GM19467 (cell line): ENCODE measurements at regions not wholly inside any gene's neighbourhood (a gene's known extent, or its start where the extent isn't known, plus 50 kb on each side); places are given as distances from the start of the nearest gene placed in this dataset.
"Not testable (repeated sequence)": the region's sequence is repeated elsewhere in the genome, so short reads cannot be mapped to it uniquely, and the experiment has no call there.

ENCODE experiments used
- ATAC-seq: cut with Tn5 transposase; IDR thresholded peaks from one replicate; pipeline ENCODE4 v1.9.1; 2021; ENCODE audit warnings: mild to moderate bottlenecking, moderate library complexity; ENCODE audit not compliant: unreplicated experiment

DNA sequence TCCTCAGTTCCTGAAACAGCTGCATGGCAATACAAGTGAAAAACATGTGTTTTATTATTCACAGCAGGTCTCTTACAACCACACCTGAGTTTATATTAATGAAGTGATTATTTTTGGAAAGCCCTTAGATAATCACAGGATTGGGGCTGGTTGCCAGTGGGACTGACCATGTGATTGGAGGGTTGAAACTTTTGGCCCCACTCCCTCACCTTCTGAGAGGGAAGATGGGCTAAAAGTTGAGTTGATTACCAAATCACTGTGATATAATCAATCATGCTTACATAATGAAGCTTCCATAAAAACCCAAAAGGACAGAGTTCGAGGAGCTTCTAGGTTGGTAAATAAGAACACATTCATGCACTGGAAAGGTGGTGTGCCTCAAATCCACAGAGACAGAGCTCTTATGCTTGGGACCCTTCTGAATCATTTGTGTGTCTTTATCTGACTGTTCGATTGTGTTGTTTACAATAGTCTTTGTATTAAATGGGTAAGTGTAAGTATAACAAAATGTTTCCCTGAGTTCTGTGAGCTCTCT, 393.9 kb downstream of the RPS24 start:
- no peak for ATAC-seq

DNA sequence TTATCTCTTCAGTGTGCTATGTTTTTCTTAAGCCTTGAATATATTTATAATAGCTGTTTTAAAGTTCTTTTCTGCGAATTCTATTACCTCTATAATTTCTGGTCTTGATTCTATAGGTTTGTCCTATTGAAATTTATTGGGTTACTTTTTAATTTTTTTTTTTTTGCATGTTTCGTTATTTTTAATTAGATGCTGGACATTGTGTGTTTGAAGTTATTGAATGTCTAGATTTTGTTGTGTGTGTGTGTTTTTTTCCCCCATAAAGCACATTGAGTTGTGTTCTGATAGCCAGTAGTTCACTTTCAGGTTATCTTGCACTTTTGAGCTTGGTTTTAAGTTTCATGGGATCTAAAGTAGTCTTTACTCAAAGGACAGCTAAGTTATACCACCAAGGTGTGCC, 394.9 kb downstream of the RPS24 start:
- no peak for ATAC-seq

DNA sequence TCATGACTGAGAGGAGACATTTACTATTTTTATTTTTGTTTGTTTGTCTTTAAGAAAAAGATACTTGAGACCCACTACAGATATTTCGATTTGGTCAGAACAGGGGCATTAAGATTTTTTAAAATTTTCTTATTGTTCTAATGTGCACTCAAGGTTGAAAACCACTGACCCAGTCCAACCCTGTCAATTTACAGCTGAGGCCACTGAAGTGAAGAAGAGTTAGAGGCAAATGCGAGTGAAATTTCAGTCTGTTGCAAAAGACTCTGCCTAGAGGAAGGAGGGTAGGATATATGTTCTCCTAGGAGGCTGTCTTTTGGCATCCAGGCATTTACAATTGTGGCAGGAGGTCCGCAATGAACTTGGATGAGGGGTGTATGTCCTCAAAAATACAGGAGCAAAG, 396.3 kb downstream of the RPS24 start:
- ATAC-seq, result no peak

DNA sequence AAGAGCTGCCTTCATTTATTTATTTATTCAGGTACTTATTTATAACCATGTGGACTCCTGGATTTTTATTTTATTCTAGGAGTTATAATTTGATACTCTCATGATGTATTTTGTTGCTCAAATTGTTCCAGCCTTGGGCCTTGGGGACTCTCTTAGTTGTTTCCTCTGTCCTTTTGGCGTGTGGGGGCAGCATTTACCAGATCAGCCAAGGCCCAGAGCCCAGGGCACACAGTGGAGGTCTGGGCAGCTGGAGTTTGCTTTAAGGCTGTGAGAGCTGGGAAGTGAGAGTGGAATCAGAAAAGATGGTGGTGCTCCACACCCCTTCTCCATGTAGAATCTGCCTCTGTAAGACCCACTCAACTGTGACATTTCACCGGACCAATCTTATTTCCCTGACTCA, 398.9 kb downstream of the RPS24 start:
- no peak for ATAC-seq

DNA sequence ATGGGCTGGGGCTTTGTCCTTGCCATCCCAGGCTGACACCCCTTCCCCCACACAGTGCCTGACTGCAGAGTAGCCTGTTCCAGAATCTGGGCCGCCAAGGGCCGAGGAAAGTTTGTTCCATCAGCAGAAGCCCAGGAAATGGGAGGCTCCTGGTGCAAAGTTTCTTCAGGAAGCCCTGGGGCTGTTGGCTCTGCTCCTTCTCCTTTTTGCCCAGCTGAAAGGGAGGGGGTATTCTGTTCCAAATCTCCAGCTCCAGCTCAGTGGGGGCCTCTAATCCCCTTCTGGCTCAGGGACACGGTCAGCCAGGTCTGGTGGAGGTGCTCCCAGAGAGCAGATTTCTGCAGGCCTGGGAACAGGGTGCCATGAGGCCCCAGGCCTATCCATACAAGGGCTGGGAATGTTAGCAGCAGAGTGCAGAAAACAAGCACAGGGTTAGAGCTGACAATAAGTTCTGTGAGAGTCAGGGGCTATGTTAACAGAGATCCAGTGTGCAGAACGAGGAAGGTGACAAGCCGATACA, 399.5 kb downstream of the RPS24 start:
- no peak for ATAC-seq

DNA sequence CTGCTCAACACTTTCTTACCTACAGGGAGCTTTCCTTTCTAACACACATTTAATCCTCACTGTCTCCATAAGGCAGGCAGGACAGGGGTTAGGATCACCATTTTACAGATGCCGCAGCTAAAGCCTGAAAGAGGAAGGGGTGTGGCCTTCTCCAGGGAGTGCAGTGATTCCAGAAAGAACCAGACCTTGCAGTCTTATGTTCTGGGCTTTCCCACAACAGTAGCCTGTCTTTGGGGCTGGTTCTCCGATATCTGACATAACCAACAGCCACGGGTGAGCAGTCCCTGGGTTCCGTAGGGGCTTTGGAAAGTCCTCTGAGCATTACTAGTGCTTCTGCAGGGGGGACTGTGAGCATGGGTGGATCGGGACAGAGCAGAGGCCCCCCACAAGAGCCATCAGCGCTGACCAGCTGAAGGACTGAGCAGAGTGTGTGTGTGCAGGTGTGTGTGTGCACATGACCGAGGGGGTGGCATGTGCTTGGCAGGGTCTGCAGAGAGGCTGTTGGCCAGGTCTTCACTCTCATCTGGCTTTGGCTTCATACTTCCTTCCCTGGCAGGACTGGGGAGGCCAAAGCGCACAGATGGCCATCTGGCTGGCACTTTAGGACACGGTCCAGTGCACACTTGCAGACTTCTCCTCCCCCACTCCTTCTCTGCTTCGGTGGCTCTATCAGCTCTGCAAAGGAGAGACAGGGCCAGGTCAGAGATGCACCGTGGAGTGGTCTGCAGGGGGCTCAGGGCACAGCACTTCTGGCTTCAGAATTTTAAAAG, 400.3 kb downstream of the RPS24 start:
- no peak for ATAC-seq

DNA sequence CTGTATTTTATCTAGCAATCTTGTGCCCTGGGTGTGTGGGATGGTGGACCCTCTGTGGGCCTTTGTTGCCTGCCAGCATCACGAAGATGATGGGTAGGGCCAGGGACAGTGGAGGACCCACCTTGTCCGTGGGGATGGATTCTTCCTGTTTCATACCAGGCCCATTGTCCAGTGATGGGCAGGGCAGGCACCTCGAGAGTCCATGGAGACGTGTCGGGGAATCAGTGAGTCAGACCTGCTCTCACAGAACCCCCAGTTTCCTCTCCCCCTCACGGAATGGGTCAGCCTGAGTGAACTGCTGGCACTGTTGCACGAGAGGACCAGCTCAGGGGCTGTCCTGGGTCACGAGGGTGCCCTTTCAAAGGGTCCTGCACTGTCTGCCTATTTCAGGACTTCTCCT, 401.2 kb downstream of the RPS24 start:
- ATAC-seq, result no peak

DNA sequence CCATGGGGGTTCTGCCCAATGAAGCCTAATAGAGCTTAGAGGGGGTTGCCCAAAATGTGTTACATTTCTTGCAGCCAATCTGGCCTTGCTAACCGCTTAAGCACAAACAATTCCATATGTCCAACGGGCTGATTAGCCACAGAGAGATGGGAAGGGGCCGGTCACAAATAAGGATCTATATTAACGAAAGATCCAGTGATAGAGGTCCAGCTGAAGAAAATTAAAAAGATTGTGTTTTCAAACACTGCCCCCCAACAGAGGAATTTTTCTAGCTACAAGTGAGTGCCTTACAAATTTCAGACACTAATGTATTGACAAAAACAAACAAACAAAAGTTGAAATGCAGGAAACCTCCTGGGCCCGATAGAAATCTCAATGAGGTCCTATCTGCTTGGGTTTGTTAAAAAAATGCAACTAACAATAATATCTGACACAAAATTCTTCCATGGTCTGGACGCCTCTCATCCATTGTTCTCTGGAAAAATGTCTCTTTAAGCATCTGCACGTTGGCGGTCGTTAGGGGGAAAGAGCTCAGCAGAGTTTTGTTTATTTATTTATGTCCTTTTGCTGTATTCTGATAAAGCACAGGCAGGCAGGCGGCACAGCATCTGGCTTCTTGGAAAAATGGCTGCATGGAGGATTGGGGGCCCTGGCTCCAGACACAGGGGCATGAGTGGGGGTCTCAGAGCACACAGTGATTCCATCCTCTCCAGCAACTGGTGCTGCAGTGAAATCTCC, 402.0 kb downstream of the RPS24 start:
- ATAC-seq, result no peak

DNA sequence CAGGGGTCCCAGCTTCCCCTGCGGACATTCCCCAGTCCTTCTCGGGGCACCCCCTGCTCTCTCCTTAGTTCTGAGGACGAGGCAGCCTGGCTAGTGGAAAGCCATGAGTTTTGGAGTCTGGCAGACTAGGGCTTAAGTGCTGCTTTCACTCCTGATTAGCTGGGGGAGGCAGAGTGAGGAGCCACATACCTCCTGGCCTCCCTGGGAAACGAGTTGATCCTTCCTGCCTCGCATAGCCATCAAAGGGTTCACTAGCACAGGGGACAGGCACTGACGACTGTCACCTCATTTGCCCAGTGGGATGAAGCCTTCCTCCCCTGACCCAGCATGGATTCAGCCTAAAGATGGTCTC, 402.5 kb downstream of the RPS24 start:
- ATAC-seq, result no peak

DNA sequence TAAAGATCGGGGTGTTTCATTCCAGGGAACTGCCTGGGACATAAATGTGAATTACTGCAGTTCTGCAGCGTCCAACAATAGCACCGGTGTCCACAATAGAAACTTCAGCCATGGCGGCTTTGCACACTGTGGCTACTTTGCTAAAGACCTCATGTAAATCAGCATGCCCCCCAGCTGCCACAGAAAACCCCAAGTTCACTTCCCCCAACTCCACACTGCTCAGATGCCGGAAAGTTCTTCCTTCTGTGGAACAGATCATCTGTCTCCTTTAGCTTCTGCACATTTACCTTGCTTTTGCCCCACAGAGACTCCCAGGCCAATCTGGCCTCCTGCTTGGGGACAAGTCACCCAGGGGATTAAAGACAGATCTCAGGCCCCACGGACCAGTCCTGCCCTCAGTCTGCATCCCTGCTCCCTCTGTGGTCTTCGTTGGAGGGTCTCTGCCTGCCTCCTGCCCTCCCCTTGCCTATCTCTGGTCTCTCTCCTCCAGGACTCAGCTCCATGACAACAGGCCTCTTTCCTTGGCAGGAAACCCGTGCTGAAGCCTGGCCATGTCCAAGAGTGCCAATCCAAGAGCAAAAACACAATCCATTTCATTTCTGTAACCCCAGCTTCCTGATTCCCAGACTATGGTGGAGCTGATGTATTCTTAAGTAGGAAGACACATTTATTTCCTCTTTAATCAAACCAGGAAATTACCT, 403.2 kb downstream of the RPS24 start:
- ATAC-seq, result no peak

DNA sequence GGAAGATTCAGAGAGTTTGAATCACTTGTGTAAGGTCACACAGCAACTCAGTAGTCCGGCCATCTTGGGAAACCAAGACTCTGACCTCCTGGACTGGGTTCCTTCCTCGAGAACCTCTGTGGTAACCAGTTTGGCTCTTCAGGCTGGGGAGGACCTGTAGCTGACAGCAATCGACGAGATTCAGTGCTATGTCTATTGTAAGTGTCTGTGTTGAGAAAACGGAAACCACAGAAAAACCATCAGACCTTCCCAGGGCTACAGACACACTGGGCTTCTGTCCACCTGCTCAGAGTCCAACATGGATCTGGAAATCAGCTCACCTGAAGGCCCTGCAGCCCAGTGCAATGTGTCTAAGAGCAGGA, 403.7 kb downstream of the RPS24 start:
- ATAC-seq, result no peak

DNA sequence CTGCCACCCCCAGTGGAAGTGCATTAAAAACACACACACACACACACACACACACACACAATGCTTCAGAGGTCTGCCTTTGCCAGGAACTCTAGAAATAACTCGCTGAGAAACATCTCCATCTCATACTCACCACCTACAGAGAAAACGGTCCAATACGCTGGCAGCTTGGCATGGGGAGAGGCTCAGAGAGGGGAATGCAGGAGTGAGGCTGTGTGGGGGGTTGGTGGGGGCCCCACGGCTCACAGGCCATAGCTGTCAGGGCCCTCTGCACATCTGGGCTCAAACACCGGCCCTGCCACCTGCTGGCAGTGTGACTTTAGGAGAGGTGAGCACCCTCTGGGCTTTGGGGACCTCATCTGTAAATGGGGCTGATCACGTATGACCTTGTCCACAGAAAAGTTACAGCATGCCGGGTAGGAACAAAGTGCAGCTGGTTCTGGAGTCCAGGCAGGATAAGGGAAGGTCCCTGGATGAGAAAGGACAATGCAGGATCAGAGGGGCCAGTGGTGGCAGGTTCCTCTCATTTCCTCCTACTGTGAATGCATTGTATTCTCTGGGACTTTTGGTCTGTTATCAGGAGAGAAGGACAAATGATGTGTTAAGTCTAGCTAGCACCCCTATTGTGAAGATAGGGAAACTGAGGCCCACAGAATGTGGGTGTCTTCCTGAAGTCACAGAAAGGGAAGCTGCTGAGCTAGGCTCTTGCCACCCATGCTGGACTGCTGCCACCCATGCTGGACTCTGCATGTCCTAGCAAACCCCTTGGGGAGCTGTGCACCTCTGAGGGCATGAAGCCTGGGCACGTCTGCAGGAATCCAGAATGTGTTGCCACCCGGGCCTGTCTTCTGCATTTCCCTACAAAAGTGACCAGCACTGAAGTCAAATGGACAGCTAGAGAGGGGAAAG, 404.6 kb downstream of the RPS24 start:
- ATAC-seq, result no peak

DNA sequence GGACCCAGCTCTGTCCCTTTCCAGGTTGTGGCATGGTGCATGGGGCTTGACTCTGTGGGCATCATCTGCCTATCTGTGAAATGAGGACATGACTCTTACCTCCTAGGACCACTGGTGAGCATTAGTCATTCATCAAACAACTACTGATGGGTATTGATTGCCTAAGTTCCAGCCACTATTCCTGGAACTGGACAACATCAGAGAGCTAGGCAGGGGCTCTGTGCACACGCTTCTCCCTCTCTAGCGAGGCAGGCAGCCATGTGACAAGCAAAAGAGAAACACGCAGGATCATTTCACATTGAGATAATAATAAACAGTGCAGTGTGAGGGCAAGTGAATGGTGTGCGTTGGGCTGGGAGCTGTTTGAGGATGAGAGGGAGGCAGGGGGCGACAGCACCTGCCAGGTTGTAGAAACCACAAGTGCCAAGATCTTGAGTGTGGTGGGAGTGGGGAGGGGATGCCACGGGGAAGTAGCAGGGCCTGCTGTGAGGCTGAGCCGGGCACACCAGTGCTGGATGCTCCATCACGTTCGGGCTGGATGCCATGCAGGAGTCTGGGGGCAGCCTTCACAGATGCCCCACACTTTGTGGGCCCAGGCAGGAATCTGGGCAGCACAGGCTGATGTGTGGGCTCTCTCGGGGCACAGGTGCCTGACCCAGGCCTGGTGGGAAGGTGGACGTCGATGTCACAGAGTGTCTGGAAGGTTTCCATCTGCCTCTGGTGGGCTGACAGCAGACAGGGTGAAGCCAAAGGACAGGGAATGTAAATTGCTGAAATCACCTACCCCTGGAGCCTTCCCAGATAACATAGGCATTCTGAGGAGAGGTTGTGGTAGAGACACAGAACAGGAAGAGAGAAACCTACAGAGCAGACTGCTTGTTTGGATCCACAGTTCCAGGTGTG, 405.5 kb downstream of the RPS24 start:
- ATAC-seq, result no peak

DNA sequence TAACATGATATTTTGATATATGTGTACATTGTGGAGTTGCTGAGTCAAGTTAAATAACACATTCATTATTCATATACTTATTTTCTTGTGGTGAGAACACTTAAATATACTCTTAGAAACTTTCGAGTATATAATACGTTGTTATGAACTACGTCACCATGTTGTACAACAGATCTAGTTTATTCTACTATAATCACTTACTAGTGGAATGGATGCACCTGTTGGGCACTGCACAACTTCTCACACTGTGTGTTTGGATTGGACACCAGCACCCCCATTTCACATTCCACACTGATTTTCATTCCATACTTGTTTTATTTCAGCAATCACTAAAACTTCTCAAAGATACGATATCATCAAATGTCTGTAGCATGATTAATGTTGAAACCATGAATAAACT, 407.3 kb downstream of the RPS24 start:
- ATAC-seq, result no peak

DNA sequence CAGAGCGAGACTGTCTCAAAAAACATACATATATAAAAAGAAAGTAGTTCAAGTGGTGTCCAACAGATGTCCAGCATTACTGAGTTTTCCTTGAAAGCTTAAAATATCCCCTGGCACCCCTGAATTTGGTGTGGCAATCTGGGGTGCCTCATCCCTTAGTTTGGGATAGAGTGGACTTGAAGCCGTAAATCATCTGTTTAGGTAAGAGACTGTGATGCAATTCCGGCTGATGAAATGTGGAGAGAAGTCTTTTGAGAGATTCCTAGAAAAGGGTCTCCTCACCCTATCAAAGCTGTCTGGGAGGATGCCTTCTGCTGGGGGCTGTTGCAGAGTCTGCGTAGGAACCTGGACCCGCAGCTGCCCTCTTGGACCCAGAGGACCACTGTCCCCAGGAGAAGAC, 408.0 kb downstream of the RPS24 start:
- no peak for ATAC-seq

DNA sequence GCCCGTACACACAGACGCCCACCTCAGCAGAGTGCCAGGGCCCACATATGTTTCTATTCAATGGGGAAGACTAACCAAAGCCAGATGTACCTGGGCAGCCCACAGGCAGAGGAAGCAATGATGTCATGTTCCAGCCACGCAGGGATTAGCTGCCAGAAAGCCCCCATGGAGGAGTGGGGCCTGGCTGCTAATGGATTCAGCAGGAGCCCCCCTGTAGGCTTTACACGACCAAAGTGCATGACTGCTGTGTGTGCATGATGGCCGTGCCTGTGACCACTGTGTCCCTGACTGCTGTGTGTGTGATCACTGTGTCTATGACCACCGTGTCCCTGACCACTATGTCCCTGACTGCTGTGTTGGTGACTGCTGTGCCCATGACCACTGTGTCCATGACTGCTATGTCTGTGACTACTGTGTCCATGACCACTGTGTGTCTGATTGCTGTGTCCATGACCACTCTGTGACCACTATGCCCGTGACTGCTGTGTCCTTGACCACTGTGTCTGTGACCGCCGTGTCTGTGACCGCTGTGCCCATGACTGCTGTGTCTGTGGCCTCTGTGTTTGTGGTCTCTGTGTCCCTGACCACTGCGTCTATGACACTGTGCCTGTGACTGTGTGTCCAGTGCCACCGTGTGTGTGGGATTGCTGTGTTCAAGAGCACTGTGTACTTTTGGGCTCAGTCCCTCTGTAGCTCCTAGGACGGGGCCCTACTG, 409.3 kb downstream of the RPS24 start:
- no peak for ATAC-seq

DNA sequence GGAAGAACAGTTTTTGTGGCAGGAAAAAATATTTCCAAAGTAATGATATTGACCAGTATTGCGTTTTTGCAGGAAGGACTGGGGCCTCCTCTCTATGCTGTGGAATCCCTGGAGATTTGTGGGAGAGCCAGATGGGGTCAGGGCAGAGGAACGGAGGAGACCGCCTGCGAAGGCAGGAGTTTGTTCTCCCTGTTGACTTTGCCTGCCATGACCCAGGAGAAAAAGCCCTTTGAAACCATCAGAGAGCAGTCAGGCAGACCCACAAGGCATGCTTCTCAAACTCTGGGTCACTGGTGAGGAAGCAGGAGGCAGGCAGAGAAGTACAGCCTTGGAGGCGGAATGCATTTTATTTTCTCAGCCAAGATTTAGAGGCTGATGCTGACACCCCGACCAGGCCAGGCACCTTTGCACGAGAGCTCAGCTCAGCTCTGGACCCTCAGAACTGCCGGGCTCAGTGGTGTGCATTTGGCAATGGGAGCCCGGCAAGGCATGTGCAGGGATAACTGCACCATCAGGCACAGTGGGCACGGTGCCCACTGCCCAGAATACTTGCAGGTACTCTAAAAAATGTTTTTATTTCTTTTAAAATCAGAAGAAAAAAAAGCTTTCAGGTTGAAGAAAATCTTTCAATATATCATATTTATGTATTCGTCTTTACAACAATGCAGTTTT, 410.4 kb downstream of the RPS24 start:
- no peak for ATAC-seq

DNA sequence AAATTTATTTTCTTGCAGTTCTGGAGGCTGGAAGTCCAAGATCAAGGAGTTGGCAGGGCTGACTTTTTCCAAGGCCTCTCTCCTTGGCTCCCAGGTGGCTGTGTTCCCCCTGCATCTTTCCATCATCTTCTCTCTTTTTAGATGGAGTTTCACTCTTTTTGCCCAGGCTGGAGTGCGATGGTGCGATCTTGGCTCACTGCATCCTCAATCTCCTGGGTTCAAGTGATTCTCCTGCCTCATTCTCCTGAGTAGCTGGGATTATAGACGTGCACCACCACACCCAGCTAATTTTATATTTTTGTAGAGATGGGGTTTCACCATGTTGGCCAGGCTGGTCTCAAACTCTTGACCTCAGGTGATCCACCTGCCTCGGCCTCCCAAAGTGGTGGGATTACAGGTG, 411.1 kb downstream of the RPS24 start:
- not testable (repeated sequence) for ATAC-seq
